GM21515 (cell line): ENCODE measurements at regions not wholly inside any gene's neighbourhood (a gene's known extent, or its start where the extent isn't known, plus 50 kb on each side); places are given as distances from the start of the nearest gene placed in this dataset.
"Not testable (repeated sequence)": the region's sequence is repeated elsewhere in the genome, so short reads cannot be mapped to it uniquely, and the experiment has no call there.

Source experiments
- ATAC-seq: cut with Tn5 transposase; IDR thresholded peaks from one replicate; pipeline ENCODE4 v1.9.1; 2021; ENCODE audit not compliant: unreplicated experiment

DNA sequence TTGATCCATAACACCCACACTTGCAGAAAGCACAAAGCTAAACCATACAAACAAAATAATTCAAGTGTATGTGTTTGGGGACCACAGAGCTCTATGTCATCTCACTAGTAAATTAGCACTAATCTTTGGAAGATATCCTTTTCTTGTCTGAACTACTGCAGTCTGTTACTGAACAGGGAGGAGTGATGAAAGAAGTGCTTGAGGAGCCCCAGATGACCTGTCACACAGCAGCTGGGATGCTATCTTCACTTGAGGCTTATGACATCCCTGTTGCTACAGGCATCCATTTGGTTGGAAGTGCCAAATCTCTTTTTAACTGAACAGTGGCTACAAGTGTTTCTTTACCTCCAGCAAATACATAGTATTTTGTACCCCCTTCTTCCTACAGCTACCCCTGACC is 386.3 kb upstream of the CHAC2 start:
- ATAC-seq: no peak

DNA sequence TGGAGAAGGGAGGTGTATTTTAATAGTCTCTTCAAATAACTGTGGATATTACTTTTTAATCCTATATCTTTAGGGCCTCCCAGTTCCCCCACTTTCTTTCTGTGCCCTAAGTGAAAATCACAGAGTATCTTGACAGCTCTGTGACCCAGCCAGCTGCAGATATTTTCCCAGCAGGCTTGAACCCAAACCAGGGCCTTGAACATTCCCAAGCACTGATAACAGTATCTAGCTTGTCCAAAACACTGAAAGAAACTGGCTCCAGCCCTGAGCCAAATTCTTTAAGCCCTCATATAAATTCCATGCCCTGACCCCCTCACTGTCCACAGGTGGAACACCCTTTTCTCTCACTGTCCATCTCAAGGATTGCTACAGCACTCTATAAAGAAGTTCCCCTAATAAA is 388.1 kb upstream of the CHAC2 start:
- ATAC-seq: no peak

DNA sequence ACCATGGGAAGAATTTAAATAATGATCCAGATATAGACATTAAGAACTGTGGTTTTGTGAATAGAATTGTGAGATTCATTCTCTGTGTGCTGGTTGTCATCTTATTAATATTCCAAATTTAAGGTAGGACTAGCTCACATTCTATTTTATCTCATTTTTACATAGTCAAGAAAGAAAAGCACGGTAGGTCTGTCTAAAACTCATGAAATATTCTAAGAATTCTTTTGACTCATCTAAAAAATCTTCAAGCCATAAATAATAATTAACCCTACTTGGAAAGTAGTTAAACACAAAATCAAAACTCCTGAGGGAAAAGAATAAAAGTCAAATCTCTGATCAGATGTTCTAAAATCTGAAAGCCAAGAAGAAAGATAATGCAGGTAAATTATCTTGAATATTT is 388.8 kb upstream of the CHAC2 start:
- no peak for ATAC-seq

DNA sequence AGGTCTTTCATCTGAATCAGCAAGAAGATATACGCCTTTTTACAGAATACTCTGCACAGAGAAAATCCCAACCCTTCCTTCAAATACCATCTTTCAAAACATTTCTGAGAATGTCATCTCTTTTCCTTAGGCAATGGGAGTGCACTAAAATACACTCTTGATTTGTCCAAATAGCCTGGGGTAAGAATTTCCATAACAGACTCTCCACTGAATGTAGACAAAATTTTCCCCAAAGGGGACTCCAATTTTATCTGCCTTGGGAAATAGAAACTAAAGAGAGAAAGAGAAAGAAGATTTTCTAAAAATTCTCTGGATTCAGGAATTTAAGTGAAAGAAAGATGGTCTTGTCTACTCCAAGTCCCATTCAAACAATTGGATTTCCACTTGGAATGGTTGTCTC is 394.5 kb upstream of the CHAC2 start:
- ATAC-seq: no peak

DNA sequence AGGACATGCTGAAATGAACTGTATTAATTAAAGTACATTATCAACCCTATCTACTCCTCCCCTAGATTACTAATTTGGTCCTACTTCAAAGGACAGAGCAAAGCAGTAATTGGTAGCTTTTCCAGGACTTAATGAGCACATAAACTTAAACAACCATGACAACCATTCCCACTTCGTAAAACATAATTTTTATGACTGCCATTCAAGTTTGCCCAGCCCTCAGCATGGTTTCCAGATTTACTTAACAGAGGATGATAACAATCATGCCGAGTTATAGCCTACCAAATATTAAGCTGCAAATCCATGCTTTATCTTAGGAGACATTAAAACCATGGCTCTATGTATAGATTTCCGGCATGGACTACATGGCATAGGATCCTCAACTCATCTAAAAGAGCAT is 401.1 kb upstream of the CHAC2 start:
- no peak for ATAC-seq

DNA sequence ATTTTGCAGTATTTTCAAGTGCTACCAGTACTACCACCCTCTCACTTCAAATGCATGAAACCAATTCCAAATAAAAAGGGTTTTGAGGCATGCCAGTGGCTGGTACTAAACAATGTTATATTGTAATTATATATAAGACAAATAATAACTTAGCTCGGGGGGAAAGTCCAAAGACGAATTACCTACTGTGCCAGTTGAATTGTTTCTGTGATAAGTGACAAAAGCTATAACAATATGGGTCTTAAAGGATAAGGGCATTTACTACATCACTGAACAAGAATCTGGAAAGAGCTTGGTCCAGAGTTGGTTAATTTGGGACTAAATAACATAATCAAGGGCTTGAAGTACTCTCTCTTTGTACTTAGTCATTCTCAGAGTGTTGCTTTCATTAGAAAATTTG is 404.7 kb upstream of the CHAC2 start:
- no peak for ATAC-seq

DNA sequence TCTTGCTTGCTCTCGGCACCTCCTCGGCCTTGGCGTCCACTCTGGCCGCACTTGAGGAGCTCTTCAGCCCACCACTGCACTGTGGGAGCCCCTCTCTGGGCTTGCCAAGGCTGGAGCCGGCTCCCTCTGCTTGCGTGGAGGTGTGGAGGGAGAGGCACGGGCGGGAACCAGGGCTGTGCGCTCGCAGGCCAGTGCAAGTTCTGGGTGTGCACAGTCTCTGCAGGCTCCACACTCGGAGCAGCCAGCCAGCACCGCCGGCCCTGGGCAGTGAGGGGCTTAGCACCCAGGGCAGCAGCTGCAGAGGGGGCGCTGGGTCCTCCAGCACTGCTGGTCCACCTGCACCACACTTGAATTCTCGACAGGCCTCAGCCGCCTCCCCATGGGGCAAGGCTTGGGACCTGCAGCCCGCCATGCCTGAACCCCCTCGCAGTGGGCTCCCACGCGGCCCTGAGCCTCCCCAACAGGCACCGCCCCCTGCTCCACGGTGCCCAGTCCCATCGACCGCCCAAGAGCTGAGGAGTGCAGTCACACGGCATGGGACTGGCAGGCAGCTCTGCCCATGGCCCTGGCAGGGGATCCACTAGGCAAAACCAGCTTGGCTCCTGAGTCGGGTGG is 411.2 kb upstream of the CHAC2 start:
- ATAC-seq: no peak

DNA sequence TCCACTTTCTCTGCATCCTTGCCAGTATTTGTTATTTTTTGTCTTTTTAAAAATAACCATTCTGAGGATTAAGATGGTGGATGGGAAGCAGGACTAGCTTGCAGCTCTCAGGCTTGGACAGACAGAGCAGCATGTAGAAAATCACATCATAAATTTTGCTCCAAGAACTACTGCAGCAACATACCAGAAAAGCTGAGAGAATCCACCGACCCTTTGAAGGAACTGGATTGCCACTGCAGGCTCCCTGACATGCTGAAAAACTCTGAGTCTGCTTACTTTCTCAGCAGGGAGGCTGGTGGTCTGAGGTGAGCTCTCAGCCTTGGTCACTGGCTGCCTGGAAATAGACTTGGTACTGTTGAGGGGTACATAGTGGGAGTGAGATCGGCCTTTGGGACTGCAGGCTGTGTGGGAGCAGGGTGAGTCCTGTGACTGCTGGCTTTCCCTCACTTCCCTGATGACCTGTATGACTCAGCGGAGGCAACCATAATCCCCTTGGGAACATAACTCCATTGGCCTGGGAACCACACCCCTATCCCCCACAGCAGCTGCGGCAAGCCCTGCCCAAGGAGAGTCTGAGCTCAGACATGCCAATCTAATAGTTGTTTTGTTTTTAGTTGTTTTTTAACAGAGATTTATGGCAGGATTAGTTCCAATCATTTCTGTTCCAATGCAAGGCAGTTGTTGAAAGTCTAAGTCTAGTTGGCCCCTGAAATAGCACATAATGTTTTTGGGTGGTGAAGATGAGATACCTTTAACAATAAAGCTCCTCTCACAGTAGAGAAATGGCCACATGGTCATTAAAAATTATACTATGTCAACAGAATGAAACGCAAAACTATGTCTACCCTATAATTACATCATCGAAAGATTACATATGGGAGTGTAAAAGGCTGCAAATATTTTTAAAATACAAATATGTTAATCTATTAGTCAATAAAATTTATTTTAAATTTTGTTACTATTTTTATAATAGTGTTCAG is 414.2 kb upstream of the CHAC2 start:
- ATAC-seq: no peak

DNA sequence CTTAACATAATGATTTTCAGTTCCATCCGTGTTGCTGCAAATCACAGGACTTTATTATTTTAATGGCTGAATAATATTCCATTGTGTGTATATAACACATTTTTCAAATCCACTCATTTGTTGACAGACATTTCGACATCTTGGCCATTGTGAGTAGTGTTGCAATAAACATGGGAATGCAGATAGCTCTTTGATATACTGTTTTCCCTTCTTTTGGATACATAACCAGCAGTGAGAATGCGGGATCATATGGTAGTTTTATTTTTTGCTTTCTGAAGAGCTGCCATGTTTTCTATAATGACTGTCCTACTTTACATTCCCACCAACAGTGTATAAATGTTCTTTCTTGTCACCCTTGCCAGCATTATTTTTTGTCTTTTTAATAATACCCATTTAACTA is 420.3 kb upstream of the CHAC2 start:
- no peak for ATAC-seq

DNA sequence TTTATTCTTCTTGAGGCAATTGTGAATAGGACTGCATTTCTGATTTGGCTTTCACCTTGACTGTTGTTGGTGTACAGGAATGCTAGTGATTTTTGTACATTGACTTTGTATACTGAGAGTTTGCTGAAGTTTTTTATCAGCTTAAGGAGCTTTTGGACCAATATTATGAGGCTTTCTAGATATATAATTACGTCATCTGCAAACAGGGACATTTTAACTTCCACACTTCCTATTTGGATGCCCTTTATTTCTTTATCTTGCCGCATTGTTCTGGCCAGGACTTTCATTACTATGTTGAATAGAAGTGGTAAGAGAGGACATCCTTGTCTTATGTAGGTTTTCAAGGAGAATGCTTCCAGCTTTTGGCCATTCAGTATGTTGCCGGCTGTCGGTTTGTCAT is 425.4 kb upstream of the CHAC2 start:
- no peak for ATAC-seq

DNA sequence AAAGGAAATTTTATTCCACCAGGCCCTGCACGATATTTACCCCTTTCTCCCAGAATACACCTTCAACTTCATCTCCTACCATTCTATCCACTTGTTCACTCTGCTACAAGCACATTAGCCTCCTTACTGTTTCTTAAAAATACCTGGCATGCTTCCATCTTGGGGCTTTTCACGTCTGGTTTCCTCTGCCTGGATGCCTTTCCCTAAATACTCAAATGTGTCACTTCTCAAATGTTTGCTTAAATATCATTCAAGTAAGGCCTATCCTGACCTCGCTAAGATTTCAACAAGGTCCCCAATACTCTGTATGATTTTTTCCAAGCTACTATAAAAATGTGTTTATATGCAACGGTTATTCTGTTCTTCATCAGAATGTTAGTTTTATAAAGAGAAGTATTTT is 433.0 kb upstream of the CHAC2 start:
- no peak for ATAC-seq

DNA sequence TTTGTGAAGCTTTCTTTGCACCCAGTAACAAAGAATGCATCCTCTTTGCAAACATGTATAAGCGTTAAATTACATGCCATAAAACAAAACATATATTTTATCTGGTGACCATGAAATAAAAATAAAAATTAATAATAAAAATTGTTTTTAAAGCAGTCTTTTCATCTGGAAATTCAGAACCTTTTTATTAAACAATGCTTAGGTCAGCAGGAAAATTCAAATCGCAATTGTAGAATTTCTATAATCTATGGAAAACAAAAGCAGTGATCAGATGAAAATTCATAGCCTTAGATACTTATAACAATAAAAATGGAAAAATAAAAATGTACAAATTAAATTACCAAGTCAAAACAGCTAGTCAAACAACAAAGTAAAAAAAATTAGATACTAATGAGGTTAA is 435.9 kb upstream of the CHAC2 start:
- no peak for ATAC-seq

DNA sequence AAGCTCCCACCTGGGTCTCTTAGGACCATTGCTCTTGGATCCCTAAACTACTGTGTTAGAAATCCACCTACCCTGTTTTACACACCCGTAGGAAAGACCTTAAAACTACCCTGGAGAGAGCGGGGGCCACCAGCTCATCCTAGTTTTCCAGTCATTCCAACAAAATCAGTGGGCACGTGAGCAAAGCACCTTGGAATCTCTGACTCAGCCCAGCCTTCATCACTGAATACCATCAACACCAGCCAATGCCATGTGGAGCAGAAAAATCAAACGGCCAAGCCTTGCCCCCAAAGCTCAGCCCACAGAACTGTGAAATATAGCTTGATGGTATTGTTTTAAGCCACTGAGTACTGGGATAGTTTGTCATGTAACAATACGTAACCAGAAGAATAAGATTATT is 449.7 kb upstream of the CHAC2 start:
- no peak for ATAC-seq

DNA sequence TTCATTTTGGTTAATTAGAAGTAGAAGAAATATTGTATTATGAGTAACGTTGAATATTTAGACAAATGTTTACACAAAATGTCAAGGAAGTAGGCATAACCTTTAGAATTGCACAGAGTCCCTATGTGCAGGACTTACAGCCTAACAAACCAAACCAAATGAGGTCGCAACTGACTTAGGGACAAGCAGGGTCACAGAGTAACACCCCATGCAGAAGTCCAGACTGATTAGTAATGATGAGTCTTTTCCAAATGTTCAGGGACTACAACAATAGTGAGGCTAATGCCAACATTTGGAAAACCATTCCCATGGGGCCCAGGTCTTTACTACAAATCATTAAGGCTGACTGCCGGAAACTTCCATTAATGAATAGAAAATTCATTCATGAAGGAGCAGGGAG is 452.5 kb upstream of the CHAC2 start:
- no peak for ATAC-seq

DNA sequence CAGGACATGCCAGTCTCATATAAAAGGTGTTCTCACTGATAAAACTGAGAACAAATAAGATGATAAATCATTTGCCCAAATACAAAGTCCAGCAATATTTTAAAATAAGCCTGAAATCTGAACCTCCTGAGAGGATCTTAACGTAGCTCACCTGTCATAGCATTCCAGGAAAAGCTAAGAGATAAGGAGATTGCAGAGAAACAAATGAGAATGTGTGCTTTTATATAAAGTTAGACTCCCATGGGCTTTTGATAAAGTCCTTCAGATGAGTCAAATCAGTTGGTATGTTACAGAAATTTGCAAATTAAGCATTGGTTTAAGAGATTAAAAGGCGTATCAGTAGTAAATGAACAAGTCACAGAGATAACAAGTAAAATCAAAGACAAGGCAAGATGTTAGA is 452.9 kb upstream of the CHAC2 start:
- ATAC-seq: no peak

DNA sequence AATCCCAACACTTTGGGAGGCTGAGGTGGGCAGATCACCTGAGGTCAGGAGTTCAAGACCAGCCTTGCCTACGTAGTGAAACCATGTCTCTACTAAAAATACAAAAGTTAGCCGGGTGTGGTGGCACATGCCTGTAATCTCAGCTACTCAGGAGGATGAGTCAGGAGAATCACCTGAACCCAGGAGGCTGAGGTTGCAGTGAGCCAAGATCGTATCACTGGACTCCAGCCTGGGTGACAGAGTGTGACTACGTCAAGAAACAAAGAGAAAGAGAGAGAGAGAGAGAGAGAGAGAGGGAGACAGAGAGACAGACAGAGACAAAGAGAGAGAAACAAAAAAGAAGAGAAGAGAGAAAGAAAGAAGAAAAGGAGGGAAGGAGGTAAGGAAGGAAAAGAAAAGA is 454.0 kb upstream of the CHAC2 start:
- ATAC-seq: not testable (repeated sequence)

DNA sequence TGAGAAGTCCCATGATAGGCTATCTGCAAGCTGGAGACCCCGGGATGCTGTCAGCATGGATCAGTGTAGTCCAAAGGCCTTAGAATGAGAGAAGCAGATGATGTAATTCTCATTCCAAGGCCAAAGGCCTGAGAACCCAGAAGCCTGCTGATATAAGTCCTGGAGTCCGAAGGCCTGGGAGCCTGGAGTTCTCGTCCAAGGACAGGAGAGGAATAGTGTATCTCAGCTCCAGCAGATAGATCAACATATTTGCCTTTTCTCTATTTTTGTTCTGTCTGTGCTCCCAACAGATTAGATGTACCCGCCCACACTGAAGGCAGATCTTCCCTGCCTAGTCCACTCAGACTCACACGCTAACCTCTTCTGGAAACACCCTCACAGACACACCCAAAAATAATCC is 454.9 kb upstream of the CHAC2 start:
- ATAC-seq: no peak

DNA sequence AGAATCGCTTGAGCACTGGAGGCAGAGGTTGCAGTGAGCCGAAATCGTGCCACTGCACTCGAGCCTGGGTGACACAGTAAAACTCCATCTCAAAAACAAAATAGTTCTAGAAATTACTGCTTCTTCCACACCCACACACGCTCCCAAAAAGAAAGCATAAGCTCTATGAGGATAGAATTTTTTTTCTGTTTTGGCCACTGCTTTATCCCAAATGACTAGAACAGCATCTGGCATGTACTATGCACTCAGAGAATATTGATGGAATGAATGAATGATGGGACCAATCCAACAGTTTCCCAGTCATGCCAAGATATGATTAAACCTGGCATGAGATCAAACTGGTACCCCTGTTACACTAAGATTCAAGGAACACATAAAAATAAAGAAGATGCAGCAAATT is 455.4 kb upstream of the CHAC2 start:
- no peak for ATAC-seq

DNA sequence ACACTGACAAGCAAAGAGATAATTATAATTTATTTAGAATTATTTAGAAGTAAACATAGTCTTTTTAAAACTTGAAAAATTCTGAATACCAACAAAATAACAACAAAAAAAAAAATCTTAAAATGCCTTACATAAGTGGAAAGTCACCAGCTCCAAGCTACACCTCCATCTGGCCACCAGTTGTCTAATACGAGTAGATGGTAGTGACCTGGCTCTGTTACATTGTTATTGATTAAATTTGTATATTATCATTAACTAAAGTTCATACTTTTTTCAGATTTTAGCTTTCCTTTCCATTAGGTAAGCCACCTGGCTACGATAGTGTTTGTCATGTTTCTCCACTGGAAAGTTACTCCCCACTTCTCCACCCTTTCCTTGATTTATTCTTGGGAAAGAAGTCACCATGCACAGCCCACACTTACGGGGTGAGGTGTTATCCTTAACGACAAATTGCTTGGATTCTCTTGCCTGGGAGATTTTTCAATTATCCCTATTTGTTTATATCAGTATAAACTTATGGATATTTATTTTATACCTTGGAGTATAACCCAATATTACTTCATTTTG is 464.5 kb upstream of the CHAC2 start:
- no peak for ATAC-seq

DNA sequence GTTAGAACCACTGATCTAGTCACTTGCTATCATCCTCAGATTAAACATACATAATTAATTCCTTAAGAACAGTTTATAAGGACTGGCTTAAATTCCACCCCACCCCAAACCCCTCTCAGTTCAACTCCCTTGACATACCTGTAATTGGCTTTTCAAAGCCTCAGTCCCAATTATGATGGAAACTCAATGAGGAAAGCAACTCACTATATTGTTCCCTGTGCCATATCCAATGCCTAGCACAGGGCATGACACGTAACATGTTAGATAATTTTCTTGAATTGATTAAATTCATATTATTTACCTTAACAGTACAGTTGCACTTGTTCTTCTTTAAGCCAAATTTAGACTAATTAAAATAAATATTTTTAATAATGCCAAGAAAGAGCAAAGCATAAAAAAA is 465.1 kb upstream of the CHAC2 start:
- ATAC-seq: no peak

DNA sequence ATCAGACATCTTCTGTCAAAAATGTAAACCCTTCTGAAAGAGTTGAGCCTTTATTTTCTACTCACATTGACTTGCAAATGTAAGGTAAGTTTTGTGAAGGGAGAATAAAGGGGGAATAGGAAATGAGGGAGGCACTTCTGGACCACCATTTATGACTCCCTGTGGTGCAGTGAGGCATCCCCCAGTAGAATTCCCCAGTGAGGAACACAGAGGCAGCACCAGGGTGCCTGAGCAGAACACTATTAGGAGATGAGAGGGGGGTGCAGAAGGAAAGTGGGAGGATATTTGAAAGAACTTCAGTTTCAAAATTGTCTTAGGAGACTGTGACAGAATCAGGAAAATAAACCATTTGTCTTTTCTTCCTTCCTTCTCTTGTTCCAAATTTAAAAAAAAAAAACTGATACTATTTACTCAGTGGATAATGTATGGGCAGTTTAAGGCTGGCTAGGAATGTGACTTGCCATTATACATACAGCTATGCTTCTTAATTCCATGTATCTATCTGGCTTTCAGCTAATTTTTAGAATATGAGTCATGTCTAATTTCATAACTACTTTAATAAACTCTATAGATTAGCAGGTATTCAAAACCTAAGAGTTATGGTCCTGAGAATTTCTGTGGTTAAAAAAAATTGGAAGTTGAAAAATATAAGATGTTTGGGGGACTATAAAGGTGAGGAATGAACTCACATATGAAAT is 478.1 kb upstream of the CHAC2 start:
- ATAC-seq: no peak

DNA sequence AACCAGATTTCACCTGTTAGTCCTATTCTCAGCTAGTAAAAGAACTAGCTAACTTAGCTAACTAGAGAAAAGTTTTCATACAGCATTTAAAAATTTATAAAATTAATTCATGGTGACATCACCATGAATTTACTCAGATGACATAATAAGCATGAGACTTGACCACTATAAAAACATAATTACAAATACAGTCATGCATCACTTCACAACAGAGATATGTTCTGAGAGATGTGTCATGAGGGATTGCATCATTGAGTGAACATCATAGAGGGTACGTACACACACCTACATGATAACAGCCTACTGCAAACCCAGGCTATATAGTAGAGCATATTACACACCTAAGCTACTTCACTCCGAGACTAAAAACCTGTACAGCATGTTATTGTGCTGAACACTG is 481.3 kb upstream of the CHAC2 start:
- ATAC-seq: no peak
